Trophoblast cell (in vitro differentiated cells and primary cell): ENCODE measurements at regions not wholly inside any gene's neighbourhood (a gene's known extent, or its start where the extent isn't known, plus 50 kb on each side); places are given as distances from the start of the nearest gene placed in this dataset.

Experiments used
- DNase-seq, 2 donors: peaks; one replicate each; pipeline ENCODE4 v3.0.0-alpha.2; 2016
- H2AFZ ChIP-seq: 2 replicates; pipeline ENCODE4 v1.6.1; 2013; ENCODE audit warnings: low read length, moderate library complexity, mild to moderate bottlenecking; ENCODE audit not compliant: insufficient read depth, poor library complexity
- H2AK5ac ChIP-seq: 2 replicates; pipeline ENCODE4 v1.6.1; 2013; ENCODE audit warnings: mild to moderate bottlenecking, low read length
- H2BK120ac ChIP-seq: 2 replicates; pipeline ENCODE4 v1.6.1; 2013; ENCODE audit warnings: low read length, mild to moderate bottlenecking, moderate library complexity; ENCODE audit not compliant: insufficient read depth, poor library complexity
- H2BK12ac ChIP-seq: 2 replicates; pipeline ENCODE4 v1.6.1; 2013; ENCODE audit warnings: mild to moderate bottlenecking, low read length, moderate library complexity
- H2BK5ac ChIP-seq: 2 replicates; pipeline ENCODE4 v1.6.1; 2013; ENCODE audit warnings: low read length, low read depth, moderate library complexity, mild to moderate bottlenecking; ENCODE audit not compliant: poor library complexity
- H3K14ac ChIP-seq: 2 replicates; pipeline ENCODE4 v1.6.1; 2013; ENCODE audit warnings: mild to moderate bottlenecking, low read length
- H3K18ac ChIP-seq: 2 replicates; pipeline ENCODE4 v1.6.1; 2013; ENCODE audit warnings: mild to moderate bottlenecking, low read length
- H3K23ac ChIP-seq: 2 replicates; pipeline ENCODE4 v1.6.1; 2013; ENCODE audit warnings: low read length
- H3K27ac ChIP-seq: 2 replicates; pipeline ENCODE4 v1.5.1; 2013; ENCODE audit warnings: low read depth, mild to moderate bottlenecking, inconsistent platforms, low read length, moderate library complexity
- H3K27me3 ChIP-seq: 2 replicates; pipeline ENCODE4 v1.6.1; 2013; ENCODE audit warnings: inconsistent platforms, mild to moderate bottlenecking, low read length, moderate library complexity; ENCODE audit not compliant: insufficient read depth
- H3K36me3 ChIP-seq, 2 experiments: 1 replicate in 1 of 2; 2 replicates in 1 of 2; pipeline ENCODE4 v1.6.1; 2013; ENCODE audit warnings: low read length in 2 of 2, mild to moderate bottlenecking in 2 of 2, moderate library complexity in 1 of 2; ENCODE audit not compliant: insufficient read depth in 2 of 2, control insufficient read depth in 1 of 2
- H3K4ac ChIP-seq: 2 replicates; pipeline ENCODE4 v1.6.1; 2013; ENCODE audit warnings: low read depth, mild to moderate bottlenecking, low read length, moderate library complexity
- H3K4me1 ChIP-seq, 2 experiments: 1 replicate in 1 of 2; 2 replicates in 1 of 2; pipeline ENCODE4 v1.6.1; 2013; ENCODE audit warnings: low read length in 2 of 2, mild to moderate bottlenecking in 2 of 2, moderate library complexity in 1 of 2; ENCODE audit not compliant: insufficient read depth in 2 of 2, control insufficient read depth in 1 of 2
- H3K4me2 ChIP-seq: 2 replicates; pipeline ENCODE4 v1.6.1; 2013; ENCODE audit warnings: inconsistent platforms, mild to moderate bottlenecking, low read length, moderate library complexity
- H3K4me3 ChIP-seq: 2 replicates; pipeline ENCODE4 v1.5.1; 2013; ENCODE audit warnings: mild to moderate bottlenecking, low read depth, low read length, inconsistent platforms
- H3K79me1 ChIP-seq: one replicate; pipeline ENCODE4 v1.6.1; 2013; ENCODE audit warnings: low read length
- H3K79me2 ChIP-seq: 2 replicates; pipeline ENCODE4 v1.6.1; 2013; ENCODE audit warnings: low read length, mild to moderate bottlenecking; ENCODE audit not compliant: control insufficient read depth, insufficient read depth, poor library complexity
- H3K9ac ChIP-seq: 2 replicates; pipeline ENCODE4 v1.6.1; 2013; ENCODE audit warnings: mild to moderate bottlenecking, low read length
- H3K9me3 ChIP-seq: 2 replicates; pipeline ENCODE4 v1.6.1; 2013; ENCODE audit warnings: low read depth, mild to moderate bottlenecking, control low read depth, inconsistent platforms, low read length; ENCODE audit not compliant: insufficient read depth
- H4K12ac ChIP-seq: 2 replicates; pipeline ENCODE4 v1.6.1; 2013; ENCODE audit warnings: low read depth, mild to moderate bottlenecking, low read length, moderate library complexity
- H4K8ac ChIP-seq: 2 replicates; pipeline ENCODE4 v1.6.1; 2013; ENCODE audit warnings: low read depth, mild to moderate bottlenecking, low read length, moderate library complexity
- H4K91ac ChIP-seq: one replicate; pipeline ENCODE4 v1.6.1; 2013; ENCODE audit warnings: low read depth, mild to moderate bottlenecking, low read length, moderate library complexity
- WGBS: extraction: QIAGEN DNeasy Blood & Tissue Kit; methylation state at CpG from one replicate; pipeline ENCODE4 v1.1.7; 2013; ENCODE audit warnings: missing lambda C conversion rate; ENCODE audit not compliant: insufficient read length, insufficient coverage; ENCODE audit errors: extremely low coverage; 5-methylcytosine and 5-hydroxymethylcytosine counted together

DNA sequence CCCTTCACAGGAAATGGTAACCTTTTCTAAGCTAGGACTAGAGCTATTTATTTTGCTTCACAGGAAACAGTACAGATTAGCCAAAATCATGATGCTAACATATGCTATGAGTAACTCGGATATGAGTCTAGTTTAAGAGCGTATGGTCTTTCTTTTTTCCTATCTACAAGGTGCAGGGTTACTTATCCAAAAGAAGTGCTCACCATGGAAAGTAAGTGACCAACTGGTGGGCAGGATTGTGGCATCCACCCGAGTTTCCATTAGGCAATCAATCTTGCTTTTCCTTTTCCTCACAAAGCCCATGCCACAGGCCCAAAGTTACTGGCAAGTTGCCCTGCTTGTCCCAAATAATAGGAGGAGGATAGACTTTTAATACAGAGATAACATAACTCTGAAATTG, 765.1 kb upstream of the POM121L12 start:
- Histone ChIP-seq H2BK12ac (no peak overlapping the region), H3K79me1 (no peaks in the 10 kb centered on the region), H3K27me3 (no peaks in the 10 kb centered on the region), H3K4ac (no peak overlapping the region), H3K27ac (no peak overlapping the region), H2BK120ac (no peak overlapping the region), H4K91ac (no peak overlapping the region), H3K4me2 (no peak overlapping the region), H3K79me2 (no peaks in the 10 kb centered on the region), H2AFZ (no peak overlapping the region), H3K4me1 (no peaks in the 10 kb centered on the region), H3K36me3 (no peaks in the 10 kb centered on the region), H3K14ac (no peak overlapping the region), H4K8ac (no peak overlapping the region), H4K12ac (no peak overlapping the region), H3K4me3 (no peak overlapping the region), H3K9ac (no peak overlapping the region), H2BK5ac (no peak overlapping the region), H3K9me3 (peaks cover 1% of the 10 kb centered on the region), H2AK5ac (no peak overlapping the region), H3K23ac (no peak overlapping the region), H3K18ac (no peak overlapping the region)
- no peak for DNase-seq
- no CpG with 5 or more reads among the region's 3 CpGs for WGBS

DNA sequence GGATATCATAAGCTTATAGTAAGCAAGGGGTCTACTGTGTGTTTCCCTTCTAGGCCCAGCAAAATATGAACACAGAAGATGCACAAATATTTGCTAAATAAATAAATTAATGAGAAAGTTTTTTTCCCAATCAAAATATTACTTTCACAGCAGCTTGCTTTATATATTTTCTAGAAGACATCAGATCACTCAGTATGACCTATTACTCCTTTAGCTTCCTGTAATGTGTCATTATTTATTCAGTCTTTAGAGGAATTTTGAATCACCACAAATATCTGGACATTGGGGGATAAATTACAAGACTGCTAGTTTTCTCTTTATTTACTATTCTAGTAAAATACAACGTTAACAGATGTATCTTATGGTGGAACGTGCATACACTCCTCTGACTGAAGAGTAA, 765.8 kb upstream of the POM121L12 start:
- Histone ChIP-seq H3K79me1 (no peaks in the 10 kb centered on the region), H2AFZ (no peak overlapping the region), H2BK120ac (no peak overlapping the region), H3K27me3 (no peaks in the 10 kb centered on the region), H4K91ac (no peak overlapping the region), H3K4ac (no peak overlapping the region), H3K18ac (no peak overlapping the region), H4K8ac (no peak overlapping the region), H3K14ac (no peak overlapping the region), H2BK12ac (no peak overlapping the region), H3K36me3 (no peaks in the 10 kb centered on the region), H3K4me2 (no peak overlapping the region), H3K23ac (no peak overlapping the region), H3K4me3 (no peak overlapping the region), H3K9ac (no peak overlapping the region), H3K4me1 (no peaks in the 10 kb centered on the region), H2AK5ac (no peak overlapping the region), H3K27ac (no peak overlapping the region), H2BK5ac (no peak overlapping the region), H4K12ac (no peak overlapping the region), H3K79me2 (no peaks in the 10 kb centered on the region), H3K9me3 (peaks cover 1% of the 10 kb centered on the region)
- no peak for DNase-seq
- WGBS, result no CpG with 5 or more reads among the region's 2 CpGs

DNA sequence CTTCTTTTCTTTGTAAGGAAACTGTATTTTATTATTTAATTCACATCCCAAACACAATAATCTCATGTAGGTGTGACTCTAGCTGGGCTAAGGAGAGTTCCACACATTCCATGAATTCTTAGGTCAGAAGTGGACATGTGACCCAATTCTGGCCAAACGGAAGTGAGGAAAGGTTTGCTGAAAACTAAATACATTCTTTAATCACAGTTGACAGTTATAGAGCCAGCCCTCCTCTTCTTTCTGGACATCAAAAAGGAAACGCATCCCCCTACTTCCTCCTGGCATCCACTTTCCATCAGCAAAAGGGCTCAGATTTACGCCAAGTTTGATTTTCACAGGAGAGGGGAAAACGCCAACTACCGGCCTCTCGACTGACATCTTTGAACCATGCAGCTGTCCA, 774.4 kb upstream of the POM121L12 start:
- Histone ChIP-seq H2AFZ (no peak overlapping the region), H3K4me2 (no peak overlapping the region), H3K18ac (no peak overlapping the region), H3K9ac (no peak overlapping the region), H3K36me3 (no peaks in the 10 kb centered on the region), H3K79me1 (no peaks in the 10 kb centered on the region), H4K91ac (no peak overlapping the region), H3K27ac (no peak overlapping the region), H2BK120ac (no peak overlapping the region), H3K4ac (no peak overlapping the region), H3K4me1 (no peaks in the 10 kb centered on the region), H3K4me3 (no peak overlapping the region), H3K27me3 (no peaks in the 10 kb centered on the region), H4K12ac (no peak overlapping the region), H3K9me3 (no peaks in the 10 kb centered on the region), H2AK5ac (no peak overlapping the region), H3K23ac (no peak overlapping the region), H2BK5ac (no peak overlapping the region), H3K79me2 (no peaks in the 10 kb centered on the region), H3K14ac (no peak overlapping the region), H2BK12ac (no peak overlapping the region), H4K8ac (no peak overlapping the region)
- DNase-seq, result no peak
- WGBS, result no CpG with 5 or more reads among the region's 6 CpGs

DNA sequence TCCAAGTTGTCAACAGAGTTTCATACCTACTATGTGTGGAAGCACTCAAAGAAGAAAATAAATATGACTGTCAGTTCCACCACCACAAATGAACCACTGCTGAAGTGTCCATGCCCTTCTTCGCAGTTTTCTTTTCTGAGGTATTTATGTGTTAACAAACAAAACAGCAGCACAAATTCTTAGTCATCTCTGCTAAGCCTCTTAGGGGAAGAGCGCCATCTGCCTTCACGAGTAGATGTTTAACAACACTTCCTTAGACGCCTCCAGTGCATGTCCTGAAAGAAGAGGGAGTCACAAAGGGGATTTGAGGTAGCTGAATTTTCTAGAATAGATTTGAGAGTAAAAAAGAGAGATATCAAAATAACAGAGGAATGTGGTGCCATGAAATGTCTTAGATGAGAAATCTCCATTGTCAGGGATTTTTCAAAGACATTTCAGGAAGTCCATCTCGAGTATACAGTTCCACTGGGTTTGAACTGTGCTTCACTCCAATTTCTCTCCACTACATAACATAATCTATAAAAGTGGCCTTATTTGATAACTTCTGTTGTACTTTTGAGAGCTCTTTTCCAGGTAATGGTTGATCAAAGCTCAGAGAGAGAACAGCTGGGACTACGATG, 775.3 kb upstream of the POM121L12 start:
- no CpG with 5 or more reads among the region's 6 CpGs for WGBS
- no peak overlapping the region for H2BK5ac ChIP-seq

More for the DNA sequence above, 775.3 kb upstream of the POM121L12 start:
- Histone ChIP-seq H2BK120ac (no peak overlapping the region), H3K4ac (no peak overlapping the region), H4K8ac (no peak overlapping the region), H3K27ac (no peak overlapping the region), H4K91ac (no peak overlapping the region), H3K14ac (no peak overlapping the region), H3K27me3 (no peaks in the 10 kb centered on the region), H3K4me2 (no peak overlapping the region), H3K9ac (no peak overlapping the region), H3K36me3 (no peaks in the 10 kb centered on the region), H2BK12ac (no peak overlapping the region), H2AK5ac (no peak overlapping the region), H4K12ac (no peak overlapping the region), H2AFZ (no peak overlapping the region), H3K4me1 (no peaks in the 10 kb centered on the region), H3K9me3 (no peaks in the 10 kb centered on the region), H3K18ac (no peak overlapping the region), H3K23ac (no peak overlapping the region), H3K4me3 (no peak overlapping the region), H3K79me1 (no peaks in the 10 kb centered on the region), H3K79me2 (no peaks in the 10 kb centered on the region)
- no peak for DNase-seq
